ENCODE measurements at regions not wholly inside any gene's neighbourhood (a gene's known extent, or its start where the extent isn't known, plus 50 kb on each side); places are given as distances from the start of the nearest gene placed in this dataset.

DNA sequence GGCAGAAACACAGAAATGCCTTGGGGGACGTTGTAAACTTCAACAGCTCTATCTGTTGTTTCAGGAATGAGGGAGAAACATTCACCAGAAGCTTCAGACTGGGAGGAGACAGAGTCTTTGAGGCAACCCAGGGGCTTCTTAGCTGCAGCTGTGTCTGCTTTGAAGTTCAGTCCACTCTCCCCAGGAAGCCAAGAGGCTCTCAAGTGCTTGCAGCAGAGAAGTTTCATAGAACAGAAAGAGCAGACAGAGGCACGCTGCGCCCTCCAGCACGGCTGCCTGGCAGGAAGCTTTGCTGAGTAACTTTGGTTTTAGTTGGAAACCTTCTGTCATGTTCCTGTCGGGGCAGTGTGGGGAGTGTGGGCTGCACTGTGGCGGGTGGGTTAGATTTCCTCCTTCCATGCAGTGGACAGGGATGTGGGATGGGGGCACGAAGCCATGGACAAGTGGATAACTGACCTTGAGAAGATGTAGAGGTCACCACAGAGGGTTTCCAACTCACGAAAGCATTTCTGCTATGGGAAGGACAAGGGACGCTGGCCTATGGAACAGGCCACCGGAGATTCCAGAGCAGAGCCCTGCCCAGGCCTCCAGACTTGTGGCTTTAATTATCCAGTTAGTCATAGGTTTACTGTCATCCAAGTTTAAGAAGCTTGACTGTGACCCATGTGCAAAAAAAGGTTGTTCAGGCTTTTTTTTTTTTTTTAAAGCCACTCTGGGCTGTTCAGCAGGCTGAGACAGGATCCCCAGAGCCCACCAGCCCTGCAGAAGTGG lies 107.7 kb downstream of the ARF6 start:
- TF ChIP-seq, protein P1, sequence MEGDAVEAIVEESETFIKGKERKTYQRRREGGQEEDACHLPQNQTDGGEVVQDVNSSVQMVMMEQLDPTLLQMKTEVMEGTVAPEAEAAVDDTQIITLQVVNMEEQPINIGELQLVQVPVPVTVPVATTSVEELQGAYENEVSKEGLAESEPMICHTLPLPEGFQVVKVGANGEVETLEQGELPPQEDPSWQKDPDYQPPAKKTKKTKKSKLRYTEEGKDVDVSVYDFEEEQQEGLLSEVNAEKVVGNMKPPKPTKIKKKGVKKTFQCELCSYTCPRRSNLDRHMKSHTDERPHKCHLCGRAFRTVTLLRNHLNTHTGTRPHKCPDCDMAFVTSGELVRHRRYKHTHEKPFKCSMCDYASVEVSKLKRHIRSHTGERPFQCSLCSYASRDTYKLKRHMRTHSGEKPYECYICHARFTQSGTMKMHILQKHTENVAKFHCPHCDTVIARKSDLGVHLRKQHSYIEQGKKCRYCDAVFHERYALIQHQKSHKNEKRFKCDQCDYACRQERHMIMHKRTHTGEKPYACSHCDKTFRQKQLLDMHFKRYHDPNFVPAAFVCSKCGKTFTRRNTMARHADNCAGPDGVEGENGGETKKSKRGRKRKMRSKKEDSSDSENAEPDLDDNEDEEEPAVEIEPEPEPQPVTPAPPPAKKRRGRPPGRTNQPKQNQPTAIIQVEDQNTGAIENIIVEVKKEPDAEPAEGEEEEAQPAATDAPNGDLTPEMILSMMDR (IDR thresholded peaks at IDR 0.05): no peak
- TF ChIP-seq POLR2A (IDR thresholded peaks at IDR 0.05): no peak

All from lower leg skin (tissue), 3 donors.